HEK293T (cell line): ENCODE measurements at regions not wholly inside any gene's neighbourhood (a gene's known extent, or its start where the extent isn't known, plus 50 kb on each side); places are given as distances from the start of the nearest gene placed in this dataset.

Source experiments
- CTCF ChIA-PET: fragments of 350-600 bp; formaldehyde crosslinking; extraction: SDS; loops from one replicate; lab custom pipeline; 2021; ENCODE audit warnings: antibody characterized with exemption, inconsistent platforms; lab: Yijun Ruan, JAX
- POLR2A ChIA-PET: fragments of 350-600 bp; formaldehyde crosslinking; extraction: SDS; loops from one replicate; lab custom pipeline; 2020; ENCODE audit warnings: antibody characterized with exemption, inconsistent platforms; lab: Yijun Ruan, JAX
- DNase-seq: peaks from one replicate; pipeline ENCODE4 v3.0.0; 2012; ENCODE audit warnings: mixed read lengths; ENCODE audit errors: extremely low spot score
- ARNT ChIP-seq: fragments of 450-650 bp; IDR thresholded peaks from 2 replicates; pipeline ENCODE4 v1.6.1; 2017; ENCODE audit warnings: mild to moderate bottlenecking
- BHLHE40 ChIP-seq: fragments of 450-650 bp; IDR thresholded peaks from 2 replicates; pipeline ENCODE4 v1.6.1; 2016; ENCODE audit warnings: mild to moderate bottlenecking, moderate library complexity, borderline replicate concordance
- CTBP1 ChIP-seq: fragments of 450-650 bp; IDR thresholded peaks from 2 replicates; pipeline ENCODE4 v1.6.1; 2016; ENCODE audit warnings: borderline replicate concordance
- ELF4 ChIP-seq: fragments of 450-650 bp; IDR thresholded peaks from 2 replicates; pipeline ENCODE4 v1.6.1; 2017; ENCODE audit warnings: antibody characterized with exemption
- FOXA1 ChIP-seq: fragments of 450-650 bp; IDR thresholded peaks from 2 replicates; pipeline ENCODE4 v1.6.1; 2016; ENCODE audit warnings: mild to moderate bottlenecking
- FOXK2 ChIP-seq: fragments of 450-650 bp; IDR thresholded peaks from 2 replicates; pipeline ENCODE4 v1.6.1; 2016; ENCODE audit warnings: mild to moderate bottlenecking
- FOXM1 ChIP-seq: fragments of 450-650 bp; IDR thresholded peaks from 2 replicates; pipeline ENCODE4 v1.6.1; 2017; ENCODE audit warnings: mild to moderate bottlenecking, borderline replicate concordance
- HDGF ChIP-seq: fragments of 450-650 bp; IDR thresholded peaks from 2 replicates; pipeline ENCODE4 v1.6.1; 2017; ENCODE audit warnings: antibody characterized with exemption, borderline replicate concordance
- L3MBTL2 ChIP-seq: fragments of 450-650 bp; conservative IDR thresholded peaks from 2 replicates; pipeline ENCODE4 v1.6.1; 2016; ENCODE audit warnings: mild to moderate bottlenecking
- LEF1 ChIP-seq: fragments of 450-650 bp; IDR thresholded peaks from 2 replicates; pipeline ENCODE4 v1.6.1; 2017; ENCODE audit warnings: mild to moderate bottlenecking, borderline replicate concordance
- NFRKB ChIP-seq: fragments of 450-650 bp; IDR thresholded peaks from 2 replicates; pipeline ENCODE4 v1.6.1; 2016; ENCODE audit warnings: mild to moderate bottlenecking, moderate library complexity
- PKNOX1 ChIP-seq: fragments of 450-650 bp; IDR thresholded peaks from 2 replicates; pipeline ENCODE4 v1.6.1; 2016
- SP1 ChIP-seq: fragments of 450-650 bp; IDR thresholded peaks from 2 replicates; pipeline ENCODE4 v1.6.1; 2017
- SUZ12 ChIP-seq: fragments of 450-650 bp; IDR thresholded peaks from 2 replicates; pipeline ENCODE4 v1.6.1; 2016; ENCODE audit warnings: mild to moderate bottlenecking
- TARDBP ChIP-seq: fragments of 450-650 bp; IDR thresholded peaks from 2 replicates; pipeline ENCODE4 v1.6.1; 2016
- ZNF384 ChIP-seq: fragments of 450-650 bp; IDR thresholded peaks from 2 replicates; pipeline ENCODE4 v1.6.1; 2016

GRCh38 chr13:23979361-23980159 is 82.3 kb upstream of the C1QTNF9B start:
- TF ChIP-seq FOXM1 (no peak), FOXA1 (no peak), LEF1 (no peak), TARDBP (no peak), ARNT (no peak), FOXK2 (no peak), SUZ12 (no peak), PKNOX1 (no peak)
- DNase-seq: peak; percentile 53
- POLR2A ChIA-PET: no interaction called here
- CTCF ChIA-PET: no interaction called here

- CTCF ChIA-PET: no interaction called here
- POLR2A ChIA-PET: no interaction called here
- peak; percentile 76 for DNase-seq
- no peak for TF ChIP-seq CTBP1
- TF ChIP-seq LEF1: no peak
Measured at GRCh38 chr13:23980160-23980551, 82.9 kb upstream of the C1QTNF9B start.

GRCh38 chr13:23983671-23984070 is 86.4 kb upstream of the C1QTNF9B start:
- POLR2A ChIA-PET: no interaction called here
- CTCF ChIA-PET: no interaction called here
- TF ChIP-seq BHLHE40 (no peak), ELF4 (no peak), ZNF384 (no peak)
- DNase-seq: no peak

- no peak for DNase-seq
- TF ChIP-seq FOXM1: no peak
- no peak for TF ChIP-seq FOXA1
- TF ChIP-seq PKNOX1: no peak
- no peak for TF ChIP-seq TARDBP
- no peak for TF ChIP-seq ELF4
- no peak for TF ChIP-seq FOXK2
- no peak for TF ChIP-seq NFRKB
- TF ChIP-seq SUZ12: no peak
- TF ChIP-seq L3MBTL2: no peak
- no peak for TF ChIP-seq CTBP1
- no peak for TF ChIP-seq BHLHE40
- TF ChIP-seq SP1: no peak
- no peak for TF ChIP-seq HDGF
- TF ChIP-seq ARNT: no peak
- ChIA-PET CTCF (no interaction called here), POLR2A (no interaction called here)
Measured at GRCh38 chr13:23984546-23984945, 87.2 kb upstream of the C1QTNF9B start.

GRCh38 chr13:23985060-23985459 is 87.8 kb upstream of the C1QTNF9B start:
- TF ChIP-seq BHLHE40 (no peak), ARNT (no peak), FOXA1 (no peak), PKNOX1 (no peak)
- CTCF ChIA-PET: no interaction called here
- DNase-seq: no peak
- POLR2A ChIA-PET: no interaction called here

GRCh38 chr13:23985839-23986238 is 88.5 kb upstream of the C1QTNF9B start:
- DNase-seq: no peak
- ChIA-PET POLR2A (no interaction called here), CTCF (no interaction called here)
- TF ChIP-seq FOXM1: no peak
- no peak for TF ChIP-seq ARNT
- no peak for TF ChIP-seq TARDBP
- TF ChIP-seq SP1: no peak
- no peak for TF ChIP-seq BHLHE40
- no peak for TF ChIP-seq ZNF384
- TF ChIP-seq PKNOX1: no peak
- TF ChIP-seq HDGF: no peak
- no peak for TF ChIP-seq FOXK2
- TF ChIP-seq LEF1: no peak
- no peak for TF ChIP-seq SUZ12
- no peak for TF ChIP-seq L3MBTL2

- TF ChIP-seq FOXM1: no peak
- no peak for TF ChIP-seq FOXK2
- no peak for TF ChIP-seq TARDBP
- ChIA-PET POLR2A (no interaction called here), CTCF (no interaction called here)
- DNase-seq: no peak
Measured at GRCh38 chr13:23986619-23987018, 89.3 kb upstream of the C1QTNF9B start.
